A673 (cell line): ENCODE measurements at regions not wholly inside any gene's neighbourhood (a gene's known extent, or its start where the extent isn't known, plus 50 kb on each side); places are given as distances from the start of the nearest gene placed in this dataset.

ENCODE experiments used
- CTCF ChIP-seq: fragments of 300-800, 200-600 bp; sonication (generic); conservative IDR thresholded peaks from 2 replicates; pipeline ENCODE4 v1.5.1; 2017; ENCODE audit warnings: low read depth, mild to moderate bottlenecking, antibody characterized with exemption, low read length, moderate library complexity, mixed read lengths
- EZH2 ChIP-seq: fragments of 200-600 bp; sonication (generic); IDR thresholded peaks from 2 replicates; pipeline ENCODE4 v1.6.1; 2017; ENCODE audit warnings: borderline replicate concordance, low read depth, mild to moderate bottlenecking, mixed read lengths, antibody characterized with exemption, low read length; ENCODE audit not compliant: poor library complexity, severe bottlenecking

GRCh38 chr6:164665328-164665727 lies 644.1 kb downstream of the C6orf118 start:
- TF ChIP-seq EZH2: no peak
- TF ChIP-seq CTCF: no peak
